ENCODE measurements at regions not wholly inside any gene's neighbourhood (a gene's known extent, or its start where the extent isn't known, plus 50 kb on each side); places are given as distances from the start of the nearest gene placed in this dataset.

DNA sequence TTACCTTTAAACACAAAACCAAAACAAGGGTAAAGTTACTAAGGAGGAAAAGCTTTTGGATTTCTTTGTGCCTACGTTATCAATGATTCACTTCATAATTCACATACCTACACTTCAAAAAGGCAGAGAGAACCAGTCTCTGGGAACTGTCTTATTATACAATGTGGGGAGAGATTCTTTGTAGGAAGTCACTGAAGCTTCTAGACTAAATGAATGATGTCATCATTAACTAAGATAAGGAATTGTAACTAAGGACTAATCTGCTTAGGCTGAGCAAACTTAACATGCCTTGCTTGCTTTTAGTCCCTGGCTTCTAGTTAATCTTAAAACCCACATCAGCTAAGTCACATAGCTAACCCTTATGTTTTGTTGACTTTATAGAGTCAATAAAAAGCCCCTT, 771.2 kb downstream of the NXPH1 start:
- DNase-seq (ENCODE audit: low read depth, low spot score): no peak
- no peaks in the 10 kb centered on the region for H3K4me1 ChIP-seq (ENCODE audit: control insufficient read depth in 1 of 2, insufficient read depth in 2 of 2, low read length in 2 of 2)
- no peaks in the 10 kb centered on the region for H3K27me3 ChIP-seq (ENCODE audit: insufficient read depth, low read length)
- no peaks in the 10 kb centered on the region for H3K9me2 ChIP-seq (ENCODE audit: insufficient read depth)
- ATAC-seq: no peak
- H4K20me1 ChIP-seq (ENCODE audit: insufficient read depth): no peaks in the 10 kb centered on the region
- no peak overlapping the region for H2AFZ ChIP-seq (ENCODE audit: low read depth, low read length, poor library complexity, severe bottlenecking)
- ChIA-PET RAD21 (ENCODE audit: low non-redundant PET in 1 of 2, low total read pairs in 2 of 2, uncharacterized antibody in 2 of 2, unreplicated experiment in 2 of 2) (no interaction called here), CTCF (no interaction called here), POLR2A (no interaction called here)
- no peak overlapping the region for H3K4me3 ChIP-seq (replicated peaks in 1 of 2; ENCODE audit: low read depth in 1 of 2, low read length in 2 of 2)
- H3K36me3 ChIP-seq (ENCODE audit: control insufficient read depth in 1 of 2, insufficient read depth in 2 of 2, low read length in 2 of 2): no peaks in the 10 kb centered on the region
- BruUV-seq (replicated peaks): no TSS peak
- no peaks in the 10 kb centered on the region for H3K79me2 ChIP-seq (ENCODE audit: insufficient read depth, low read length)
- no peak overlapping the region for H3K9ac ChIP-seq (ENCODE audit: low read length)
- H3K27ac ChIP-seq (ENCODE audit: low read depth, low read length): no peak overlapping the region
- intact Hi-C loops (cut with micrococcal nuclease): no loop called here
- peaks cover 0 to 12% of the 10 kb centered on the region in 2 experiments; a peak in 2 of 4 replicates for H3K9me3 ChIP-seq (ENCODE audit: control insufficient read depth in 1 of 2, insufficient read depth in 1 of 2, low read depth in 1 of 2, low read length in 2 of 2)
- no peak for TF ChIP-seq POLR2AphosphoS5 (IDR thresholded peaks at IDR 0.05; ENCODE audit: low read depth, low read length)
- TF ChIP-seq SRF (IDR thresholded peaks at IDR 0.05; ENCODE audit: low read depth): no peak
- no peak for TF ChIP-seq YY1 (IDR thresholded peaks at IDR 0.05; ENCODE audit: extremely low read depth, insufficient replicate concordance, low read depth, low read length)
- no peak for TF ChIP-seq ZBTB33 (IDR thresholded peaks at IDR 0.05; ENCODE audit: extremely low read depth, insufficient replicate concordance, low read length)
- TF ChIP-seq JUND (IDR thresholded peaks at IDR 0.05): no peak
- no peak for TF ChIP-seq EGR1 (IDR thresholded peaks at IDR 0.05; ENCODE audit: low read depth)
- no peak overlapping the region for H3K4me2 ChIP-seq (ENCODE audit: low read length)

DNA sequence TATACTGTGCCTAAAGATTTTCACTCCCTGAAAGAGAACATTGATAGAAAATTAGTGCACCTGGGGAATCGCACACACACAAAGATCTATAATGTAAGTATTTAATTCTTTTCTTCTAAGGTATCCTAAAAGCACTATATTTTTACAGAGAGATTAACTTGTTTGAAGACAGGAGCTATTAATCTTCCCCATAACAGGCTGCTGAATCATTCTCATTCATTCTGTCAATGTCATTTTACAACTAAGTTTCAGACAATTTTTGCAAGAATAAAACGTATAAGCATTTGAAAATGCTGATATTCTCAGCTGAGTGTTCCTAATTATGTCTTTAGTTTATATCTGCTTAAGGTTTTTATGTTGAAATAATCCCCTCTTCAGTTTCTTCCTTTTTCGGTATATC, 776.7 kb downstream of the NXPH1 start:
- Histone ChIP-seq H4K20me1 (ENCODE audit: insufficient read depth) (no peaks in the 10 kb centered on the region), H3K9ac (ENCODE audit: low read length) (no peak overlapping the region), H3K36me3 (ENCODE audit: control insufficient read depth in 1 of 2, insufficient read depth in 2 of 2, low read length in 2 of 2) (no peaks in the 10 kb centered on the region), H3K4me2 (ENCODE audit: low read length) (no peak overlapping the region), H3K4me1 (ENCODE audit: control insufficient read depth in 1 of 2, insufficient read depth in 2 of 2, low read length in 2 of 2) (no peaks in the 10 kb centered on the region), H3K9me2 (ENCODE audit: insufficient read depth) (no peaks in the 10 kb centered on the region), H3K27me3 (ENCODE audit: insufficient read depth, low read length) (no peaks in the 10 kb centered on the region), H2AFZ (ENCODE audit: low read depth, low read length, poor library complexity, severe bottlenecking) (no peak overlapping the region), H3K27ac (ENCODE audit: low read depth, low read length) (no peak overlapping the region), H3K79me2 (ENCODE audit: insufficient read depth, low read length) (no peaks in the 10 kb centered on the region), H3K4me3 (replicated peaks in 1 of 2; ENCODE audit: low read depth in 1 of 2, low read length in 2 of 2) (no peak overlapping the region), H3K9me3 (ENCODE audit: control insufficient read depth in 1 of 2, insufficient read depth in 1 of 2, low read depth in 1 of 2, low read length in 2 of 2) (peaks cover 9 to 18% of the 10 kb centered on the region in 2 experiments; a peak in 2 of 4 replicates)
- ChIA-PET RAD21 (ENCODE audit: low non-redundant PET in 1 of 2, low total read pairs in 2 of 2, uncharacterized antibody in 2 of 2, unreplicated experiment in 2 of 2) (no interaction called here), CTCF (no interaction called here), POLR2A (no interaction called here)
- intact Hi-C loops (cut with micrococcal nuclease): no loop called here
- no peak for TF ChIP-seq EZH2 (IDR thresholded peaks at IDR 0.05)
- TF ChIP-seq JUND (IDR thresholded peaks at IDR 0.05): no peak
- TF ChIP-seq ZNF274 (IDR thresholded peaks at IDR 0.05; ENCODE audit: low read depth, low read length): no peak
- TF ChIP-seq REST (IDR thresholded peaks at IDR 0.05; ENCODE audit: low read depth): no peak
- no peak for TF ChIP-seq CBX3 (IDR thresholded peaks at IDR 0.05; ENCODE audit: low read depth)
- TF ChIP-seq POLR2A (IDR thresholded peaks at IDR 0.05; ENCODE audit: borderline replicate concordance, extremely low read depth, insufficient read depth, insufficient read length): no peak
- no peak for TF ChIP-seq SIN3A (IDR thresholded peaks at IDR 0.05; ENCODE audit: low read depth)
- TF ChIP-seq CTCF (IDR thresholded peaks at IDR 0.05 in 2 of 3, conservative IDR thresholded peaks at IDR 0.05 in 1 of 3; ENCODE audit: borderline replicate concordance in 1 of 3, insufficient read depth in 1 of 3, low read depth in 2 of 3, low read length in 2 of 3): no peak
- no peak for TF ChIP-seq ZFX (IDR thresholded peaks at IDR 0.05)
- TF ChIP-seq EGR1 (IDR thresholded peaks at IDR 0.05; ENCODE audit: low read depth): no peak
- BruUV-seq (replicated peaks): no TSS peak
- no peak for ATAC-seq
- DNase-seq (ENCODE audit: low read depth, low spot score): no peak
